ENCODE measurements at regions not wholly inside any gene's neighbourhood (a gene's known extent, or its start where the extent isn't known, plus 50 kb on each side); places are given as distances from the start of the nearest gene placed in this dataset.

- TF ChIP-seq POLR2AphosphoS5 (IDR thresholded peaks at IDR 0.05; ENCODE audit: insufficient read depth in 1 of 2, low read depth in 1 of 2) = no peak
- TF ChIP-seq CTCF (IDR thresholded peaks at IDR 0.05) = no peak
Measured at GRCh38 chr3:162377608-162378007, 881.0 kb downstream of the OTOL1 start.
